ENCODE measurements at regions not wholly inside any gene's neighbourhood (a gene's known extent, or its start where the extent isn't known, plus 50 kb on each side); places are given as distances from the start of the nearest gene placed in this dataset.

GRCh38 chr2:188645986-188646385, 328.2 kb upstream of the COL3A1 start:
- Mint-ChIP-seq H3K4me3 (ENCODE audit: unreplicated experiment) (no peak overlapping the region), H3K36me3 (ENCODE audit: low read depth) (peaks cover 5% of the 10 kb centered on the region), H3K27ac (ENCODE audit: unreplicated experiment) (peak overlapping the region; percentile 54), H3K27me3 (ENCODE audit: low read depth) (no peaks in the 10 kb centered on the region), H3K4me1 (ENCODE audit: low read depth) (peaks cover 19% of the 10 kb centered on the region), H3K9me3 (ENCODE audit: low read depth) (peaks cover 8% of the 10 kb centered on the region)
- no peak for DNase-seq (ENCODE audit: low spot score)
- no peak for TF ChIP-seq CTCF (IDR thresholded peaks at IDR 0.05)

GRCh38 chr2:188647430-188648070, 326.6 kb upstream of the COL3A1 start:
- peaks cover 3% of the 10 kb centered on the region for H3K36me3 Mint-ChIP-seq (ENCODE audit: low read depth)
- H3K4me1 Mint-ChIP-seq (ENCODE audit: low read depth), result peaks cover 19% of the 10 kb centered on the region
- no peak for TF ChIP-seq CTCF (IDR thresholded peaks at IDR 0.05)
- no peak for DNase-seq (ENCODE audit: low spot score)
- no peak overlapping the region for H3K27ac Mint-ChIP-seq (ENCODE audit: unreplicated experiment)
- no peak overlapping the region for H3K4me3 Mint-ChIP-seq (ENCODE audit: unreplicated experiment)
- H3K9me3 Mint-ChIP-seq (ENCODE audit: low read depth), result peaks cover 8% of the 10 kb centered on the region
- no peaks in the 10 kb centered on the region for H3K27me3 Mint-ChIP-seq (ENCODE audit: low read depth)

GRCh38 chr2:188659656-188660406, 314.3 kb upstream of the COL3A1 start:
- Mint-ChIP-seq H3K4me1 (ENCODE audit: low read depth) (peaks cover 21% of the 10 kb centered on the region), H3K36me3 (ENCODE audit: low read depth) (no peaks in the 10 kb centered on the region), H3K27me3 (ENCODE audit: low read depth) (no peaks in the 10 kb centered on the region), H3K4me3 (ENCODE audit: unreplicated experiment) (no peak overlapping the region), H3K9me3 (ENCODE audit: low read depth) (no peaks in the 10 kb centered on the region), H3K27ac (ENCODE audit: unreplicated experiment) (no peak overlapping the region)
- no peak for TF ChIP-seq CTCF (IDR thresholded peaks at IDR 0.05)
- no peak for DNase-seq (ENCODE audit: low spot score)

- no peak overlapping the region for H3K27ac Mint-ChIP-seq (ENCODE audit: unreplicated experiment)
These were observed 310.9 kb upstream of the COL3A1 start for GRCh38 chr2:188663301-188663700.

GRCh38 chr2:188664416-188664815, 309.8 kb upstream of the COL3A1 start:
- no peak for DNase-seq (ENCODE audit: low spot score)
- no peak for TF ChIP-seq CTCF (IDR thresholded peaks at IDR 0.05)
- no peaks in the 10 kb centered on the region for H3K36me3 Mint-ChIP-seq (ENCODE audit: low read depth)
- no peak overlapping the region for H3K4me3 Mint-ChIP-seq (ENCODE audit: unreplicated experiment)
- H3K9me3 Mint-ChIP-seq (ENCODE audit: low read depth), result no peaks in the 10 kb centered on the region
- no peak overlapping the region for H3K27ac Mint-ChIP-seq (ENCODE audit: unreplicated experiment)
- H3K4me1 Mint-ChIP-seq (ENCODE audit: low read depth), result peaks cover 30% of the 10 kb centered on the region
- no peaks in the 10 kb centered on the region for H3K27me3 Mint-ChIP-seq (ENCODE audit: low read depth)

More at GRCh38 chr2:188663301-188663700, 310.9 kb upstream of the COL3A1 start:
- Mint-ChIP-seq H3K9me3 (ENCODE audit: low read depth) (no peaks in the 10 kb centered on the region), H3K4me1 (ENCODE audit: low read depth) (peaks cover 29% of the 10 kb centered on the region), H3K36me3 (ENCODE audit: low read depth) (no peaks in the 10 kb centered on the region), H3K27me3 (ENCODE audit: low read depth) (no peaks in the 10 kb centered on the region), H3K4me3 (ENCODE audit: unreplicated experiment) (no peak overlapping the region)
- TF ChIP-seq CTCF (IDR thresholded peaks at IDR 0.05), result no peak
- no peak for DNase-seq (ENCODE audit: low spot score)

Measured in chondrocyte (in vitro differentiated cells).